GM23248 (cell line): ENCODE measurements at regions not wholly inside any gene's neighbourhood (a gene's known extent, or its start where the extent isn't known, plus 50 kb on each side); places are given as distances from the start of the nearest gene placed in this dataset.

Experiments used
- EZH2 ChIP-seq: fragments of 200-600 bp; sonication (generic); IDR thresholded peaks from 2 replicates; pipeline ENCODE4 v1.6.1; 2018; ENCODE audit warnings: antibody characterized with exemption, mild to moderate bottlenecking; ENCODE audit not compliant: insufficient read depth, poor library complexity, severe bottlenecking
- EZH2phosphoT487 ChIP-seq: fragments of 200-600 bp; sonication (generic); IDR thresholded peaks from 2 replicates; pipeline ENCODE4 v1.6.1; 2018; ENCODE audit warnings: antibody characterized with exemption, moderate library complexity, mild to moderate bottlenecking, low read depth; ENCODE audit not compliant: insufficient read depth

GRCh38 chr5:103889500-103890209 lies 327.1 kb upstream of the NUDT12 start:
- TF ChIP-seq EZH2phosphoT487 (no peak), EZH2 (no peak)
